ENCODE measurements at regions not wholly inside any gene's neighbourhood (a gene's known extent, or its start where the extent isn't known, plus 50 kb on each side); places are given as distances from the start of the nearest gene placed in this dataset.
"Not testable (repeated sequence)": the region's sequence is repeated elsewhere in the genome, so short reads cannot be mapped to it uniquely, and the experiment has no call there.

DNA sequence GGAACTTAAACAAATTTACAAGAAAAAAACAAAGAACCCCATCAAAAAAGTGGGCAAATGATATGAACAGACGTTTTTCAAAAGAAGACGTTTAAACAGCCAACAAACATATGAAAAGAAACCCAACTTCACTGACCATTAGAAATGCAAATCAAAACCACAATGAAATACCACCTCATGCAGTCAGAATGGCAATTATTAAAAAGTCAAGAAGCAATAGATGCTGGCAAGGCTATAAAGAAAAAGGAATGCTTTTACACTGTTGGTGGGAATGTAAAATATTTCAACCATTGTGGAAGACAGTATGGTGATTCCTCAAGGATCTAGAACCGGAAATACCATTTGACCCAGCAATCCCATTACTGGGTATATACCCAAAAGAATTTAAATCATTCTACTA, 194.1 kb downstream of the PTBP2 start:
- TF ChIP-seq CTCF (IDR thresholded peaks at IDR 0.05); EZH2 (IDR thresholded peaks at IDR 0.05; ENCODE audit: borderline replicate concordance, insufficient read depth, low read depth, low read length, poor library complexity, severe bottlenecking): not testable (repeated sequence)

Data from B cell (primary cell).